ENCODE measurements at regions not wholly inside any gene's neighbourhood (a gene's known extent, or its start where the extent isn't known, plus 50 kb on each side); places are given as distances from the start of the nearest gene placed in this dataset.

GRCh38 chr5:123696921-123697341 lies 185.0 kb downstream of the CSNK1G3 start:
- DNase-seq (ENCODE audit: low read depth in 1 of 2, low spot score in 1 of 2): no peak

- no peak for DNase-seq (ENCODE audit: low read depth in 1 of 2, low spot score in 1 of 2)
Measured at GRCh38 chr5:123690821-123691220, 178.8 kb downstream of the CSNK1G3 start.

GRCh38 chr5:123681061-123681460 lies 169.1 kb downstream of the CSNK1G3 start:
- no peak for DNase-seq (ENCODE audit: low read depth in 1 of 2, low spot score in 1 of 2)

- DNase-seq (ENCODE audit: low read depth in 1 of 2, low spot score in 1 of 2): no peak
Measured at GRCh38 chr5:123673107-123673506, 161.1 kb downstream of the CSNK1G3 start.

- DNase-seq (ENCODE audit: low read depth in 1 of 2, low spot score in 1 of 2): no peak
Measured at GRCh38 chr5:123671711-123672456, 159.9 kb downstream of the CSNK1G3 start.

- peak in 1 of 2 donors; percentile 3 for DNase-seq (ENCODE audit: low read depth in 1 of 2, low spot score in 1 of 2)
Measured at GRCh38 chr5:123671042-123671441, 159.1 kb downstream of the CSNK1G3 start.
